ENCODE measurements at regions not wholly inside any gene's neighbourhood (a gene's known extent, or its start where the extent isn't known, plus 50 kb on each side); places are given as distances from the start of the nearest gene placed in this dataset.

GRCh38 chr4:126012691-126013290 lies 698.0 kb downstream of the FAT4 start:
- Mint-ChIP-seq H3K36me3 (peaks cover 8% of the 10 kb centered on the region), H3K9me3 (peaks cover 27% of the 10 kb centered on the region), H3K27me3 (ENCODE audit: low read depth) (no peaks in the 10 kb centered on the region), H3K4me3 (no peak overlapping the region), H3K27ac (no peak overlapping the region), H3K4me1 (no peaks in the 10 kb centered on the region)
- no peak for DNase-seq (ENCODE audit: low spot score in 2 of 2, unreplicated experiment in 2 of 2)
- TF ChIP-seq CTCF (IDR thresholded peaks at IDR 0.05; ENCODE audit: unreplicated experiment): no peak

- Mint-ChIP-seq H3K27me3 (ENCODE audit: low read depth) (no peaks in the 10 kb centered on the region), H3K4me1 (no peaks in the 10 kb centered on the region), H3K4me3 (no peak overlapping the region), H3K36me3 (no peaks in the 10 kb centered on the region), H3K27ac (no peak overlapping the region), H3K9me3 (peaks cover 11% of the 10 kb centered on the region)
- no peak for TF ChIP-seq CTCF (IDR thresholded peaks at IDR 0.05; ENCODE audit: unreplicated experiment)
- no peak for DNase-seq (ENCODE audit: low spot score in 2 of 2, unreplicated experiment in 2 of 2)
Observed at GRCh38 chr4:126018274-126018673, 703.5 kb downstream of the FAT4 start.

- H3K4me1 Mint-ChIP-seq: peaks cover 4% of the 10 kb centered on the region
- TF ChIP-seq CTCF (IDR thresholded peaks at IDR 0.05; ENCODE audit: unreplicated experiment): no peak
- DNase-seq (ENCODE audit: low spot score in 2 of 2, unreplicated experiment in 2 of 2): no peak
- no peak overlapping the region for H3K27ac Mint-ChIP-seq
- no peaks in the 10 kb centered on the region for H3K27me3 Mint-ChIP-seq (ENCODE audit: low read depth)
- H3K4me3 Mint-ChIP-seq: no peak overlapping the region
- H3K9me3 Mint-ChIP-seq: peaks cover 2% of the 10 kb centered on the region
- peaks cover under 1% of the 10 kb centered on the region for H3K36me3 Mint-ChIP-seq
Observed at GRCh38 chr4:126023896-126024295, 709.1 kb downstream of the FAT4 start.

GRCh38 chr4:126027601-126028000 lies 712.8 kb downstream of the FAT4 start:
- Mint-ChIP-seq H3K4me1 (peaks cover 4% of the 10 kb centered on the region), H3K36me3 (peaks cover 4% of the 10 kb centered on the region), H3K27me3 (ENCODE audit: low read depth) (no peaks in the 10 kb centered on the region), H3K9me3 (peaks cover 19% of the 10 kb centered on the region), H3K4me3 (no peak overlapping the region), H3K27ac (no peak overlapping the region)
- no peak for DNase-seq (ENCODE audit: low spot score in 2 of 2, unreplicated experiment in 2 of 2)
- no peak for TF ChIP-seq CTCF (IDR thresholded peaks at IDR 0.05; ENCODE audit: unreplicated experiment)

- H3K27ac Mint-ChIP-seq: no peak overlapping the region
- TF ChIP-seq CTCF (IDR thresholded peaks at IDR 0.05; ENCODE audit: unreplicated experiment): no peak
- DNase-seq (ENCODE audit: low spot score in 2 of 2, unreplicated experiment in 2 of 2): no peak
Observed at GRCh38 chr4:126028876-126029275, 714.1 kb downstream of the FAT4 start.

DNA sequence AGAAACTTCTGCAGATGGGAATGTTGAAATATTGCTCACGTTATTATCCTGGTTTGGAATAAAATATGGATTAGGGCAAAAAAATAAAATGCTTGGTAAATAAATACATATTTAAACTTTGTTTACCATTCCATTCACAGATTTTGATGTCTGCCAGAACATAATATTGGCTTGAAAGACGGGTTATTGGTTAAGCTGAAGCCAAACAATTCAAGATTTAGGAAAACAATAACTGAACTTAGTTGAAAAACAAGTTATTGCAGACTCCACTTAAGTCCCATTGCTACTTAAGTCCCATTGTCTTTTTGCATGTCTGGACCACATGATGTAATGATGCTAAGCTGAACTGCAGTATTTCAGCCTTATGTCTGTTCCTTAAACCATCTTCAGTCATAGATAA lies 722.5 kb downstream of the FAT4 start:
- Mint-ChIP-seq H3K4me1 (peaks cover 5% of the 10 kb centered on the region), H3K27ac (no peak overlapping the region), H3K27me3 (ENCODE audit: low read depth) (no peaks in the 10 kb centered on the region), H3K4me3 (no peak overlapping the region), H3K36me3 (peaks cover 5% of the 10 kb centered on the region), H3K9me3 (peaks cover 13% of the 10 kb centered on the region)
- no peak for DNase-seq (ENCODE audit: low spot score in 2 of 2, unreplicated experiment in 2 of 2)
- TF ChIP-seq CTCF (IDR thresholded peaks at IDR 0.05; ENCODE audit: unreplicated experiment): no peak

More at GRCh38 chr4:126028876-126029275, 714.1 kb downstream of the FAT4 start:
- H3K27me3 Mint-ChIP-seq (ENCODE audit: low read depth): no peaks in the 10 kb centered on the region
- no peak overlapping the region for H3K4me3 Mint-ChIP-seq
- H3K36me3 Mint-ChIP-seq: peaks cover 7% of the 10 kb centered on the region
- H3K9me3 Mint-ChIP-seq: peaks cover 26% of the 10 kb centered on the region
- peaks cover 4% of the 10 kb centered on the region for H3K4me1 Mint-ChIP-seq
